ENCODE measurements at regions not wholly inside any gene's neighbourhood (a gene's known extent, or its start where the extent isn't known, plus 50 kb on each side); places are given as distances from the start of the nearest gene placed in this dataset.

- no peak for DNase-seq
Observed at GRCh38 chr2:147792966-147793617, 51.7 kb upstream of the ACVR2A start.

- no peak for DNase-seq
Observed at GRCh38 chr2:147790580-147790979, 54.2 kb upstream of the ACVR2A start.

DNA sequence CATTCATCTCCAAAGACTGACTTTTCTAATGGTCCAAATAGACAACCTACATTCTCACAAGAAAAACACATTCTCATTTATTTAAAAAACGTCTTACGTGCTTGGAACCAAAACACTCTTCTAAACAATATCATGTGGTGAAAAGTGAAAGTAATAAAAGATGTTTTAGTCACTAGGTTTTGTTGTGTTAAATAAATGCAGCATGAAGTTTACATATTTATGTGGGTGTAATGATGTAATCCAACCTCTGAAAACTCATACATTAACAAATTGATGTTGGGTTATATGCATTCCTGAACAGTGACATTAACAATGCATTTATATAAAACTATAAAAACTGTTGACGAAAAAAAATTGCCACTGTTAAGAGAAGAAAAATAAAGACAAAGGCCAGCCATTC, 55.1 kb upstream of the ACVR2A start:
- DNase-seq = no peak

DNA sequence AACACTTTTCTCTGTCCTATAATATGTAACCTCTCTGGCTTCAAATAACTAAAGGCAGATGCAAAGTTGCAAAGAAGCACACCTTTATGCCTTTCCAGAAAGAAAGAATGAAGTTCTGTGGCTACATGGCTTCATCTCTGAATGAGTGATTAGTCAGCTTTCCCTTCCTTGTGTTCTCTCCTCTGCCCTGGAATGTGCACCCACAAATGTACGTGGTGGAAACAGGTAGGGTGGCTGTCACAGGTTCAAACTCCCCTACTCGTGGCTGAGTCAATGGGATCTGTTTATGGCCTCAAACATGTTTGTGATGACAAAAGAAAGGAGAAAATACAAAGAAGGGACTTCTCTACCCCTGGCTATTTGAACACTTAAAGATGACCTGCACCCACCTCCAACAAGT, 55.5 kb upstream of the ACVR2A start:
- DNase-seq = no peak

DNA sequence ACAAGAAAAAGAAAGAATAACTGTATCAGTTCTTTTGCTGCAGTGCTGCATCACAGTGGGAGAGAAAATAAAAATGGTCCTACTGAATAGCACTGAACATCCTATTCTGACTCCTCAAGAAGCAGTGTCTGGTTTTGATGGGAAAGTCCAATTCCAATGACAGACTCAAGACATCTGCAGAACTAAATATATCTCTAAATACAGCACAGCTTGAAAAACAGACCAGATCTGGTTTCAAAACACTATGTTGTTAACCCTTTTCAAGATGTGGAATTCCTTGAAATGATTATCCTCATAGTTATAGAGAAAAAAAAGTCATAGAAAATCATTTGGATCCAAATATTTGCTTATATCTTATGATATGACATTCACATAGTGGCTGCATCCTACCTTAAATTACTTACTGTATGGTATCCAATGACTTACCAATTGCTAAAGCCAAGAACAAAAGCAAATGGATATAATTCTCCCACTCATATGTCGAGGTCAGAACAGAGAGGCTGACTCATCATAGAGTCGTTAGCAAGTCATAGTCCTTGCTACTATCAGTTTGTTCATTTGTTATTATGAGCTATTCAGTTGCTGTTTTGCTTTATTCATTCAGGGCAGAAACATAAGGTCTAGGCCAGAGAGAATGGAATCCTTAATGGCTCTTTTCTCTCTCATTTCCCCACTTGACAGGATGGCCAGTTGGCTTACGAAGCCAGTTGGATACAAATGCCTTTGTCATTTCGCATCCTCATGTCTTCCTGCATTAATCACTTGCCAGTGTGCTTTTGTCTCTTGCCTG, 62.5 kb upstream of the ACVR2A start:
- DNase-seq = no peak

DNA sequence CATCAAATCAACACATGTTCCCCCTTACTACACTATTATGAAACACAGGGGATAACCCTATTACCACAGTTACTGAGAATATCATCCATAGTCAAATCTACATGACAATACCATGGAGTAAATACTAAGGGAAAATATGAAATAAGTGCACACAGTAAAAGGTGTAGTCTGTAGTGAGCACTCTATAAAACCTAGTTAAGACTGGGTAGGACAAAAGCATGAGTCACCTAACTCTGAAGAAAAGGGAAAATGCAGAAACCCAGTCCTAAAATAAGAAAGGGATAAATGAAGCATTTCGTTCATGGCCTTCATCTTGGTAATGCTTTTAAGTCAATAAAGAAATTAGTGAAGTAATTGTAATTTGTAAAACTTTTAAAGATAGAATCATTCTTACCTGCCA, 65.4 kb upstream of the ACVR2A start:
- DNase-seq = no peak

GRCh38 chr2:147777394-147777793, 67.4 kb upstream of the ACVR2A start:
- DNase-seq = no peak

DNA sequence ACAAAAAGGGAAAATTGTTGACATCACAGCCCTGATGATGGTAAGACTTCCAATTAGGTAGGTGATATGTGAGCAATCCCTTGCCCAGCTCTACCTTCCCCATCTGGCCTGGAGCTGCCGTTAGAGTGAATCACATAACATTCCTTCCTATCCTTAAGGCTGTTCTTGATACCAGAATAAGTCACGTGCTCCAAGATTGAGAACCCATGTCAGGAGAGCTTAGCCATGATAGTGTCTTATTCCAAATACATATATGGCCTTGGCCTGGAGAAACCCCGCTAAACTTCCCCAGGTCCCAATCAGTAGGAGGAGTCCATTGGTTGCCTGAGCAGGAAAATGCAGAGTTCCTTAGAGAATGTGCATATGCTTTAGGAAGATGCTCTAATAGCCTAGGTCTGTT, 70.0 kb upstream of the ACVR2A start:
- no peak for DNase-seq

DNA sequence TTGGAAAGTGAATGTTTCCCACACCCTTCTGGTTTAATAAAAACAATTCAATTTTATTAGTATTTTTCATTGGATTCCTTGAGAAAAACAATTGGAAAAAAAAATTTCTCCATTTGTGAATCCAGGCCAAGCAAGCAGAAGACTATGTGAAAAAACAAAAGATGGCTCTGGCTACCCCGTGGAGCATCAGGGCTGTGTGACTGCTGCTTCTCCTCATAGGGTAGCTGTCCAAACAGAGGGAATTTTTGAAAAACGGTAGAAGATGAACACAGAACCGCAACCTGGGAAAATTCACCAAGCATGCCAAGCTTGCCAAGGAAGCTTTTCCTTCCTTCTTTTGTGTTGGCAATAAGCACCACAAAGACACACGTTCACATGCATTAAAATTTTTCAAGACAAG, 71.3 kb upstream of the ACVR2A start:
- DNase-seq = no peak

GRCh38 chr2:147772781-147773180, 72.0 kb upstream of the ACVR2A start:
- no peak for DNase-seq

GRCh38 chr2:147763861-147764260, 81.0 kb upstream of the ACVR2A start:
- no peak for DNase-seq

GRCh38 chr2:147760984-147761383, 83.8 kb upstream of the ACVR2A start:
- DNase-seq = no peak

DNA sequence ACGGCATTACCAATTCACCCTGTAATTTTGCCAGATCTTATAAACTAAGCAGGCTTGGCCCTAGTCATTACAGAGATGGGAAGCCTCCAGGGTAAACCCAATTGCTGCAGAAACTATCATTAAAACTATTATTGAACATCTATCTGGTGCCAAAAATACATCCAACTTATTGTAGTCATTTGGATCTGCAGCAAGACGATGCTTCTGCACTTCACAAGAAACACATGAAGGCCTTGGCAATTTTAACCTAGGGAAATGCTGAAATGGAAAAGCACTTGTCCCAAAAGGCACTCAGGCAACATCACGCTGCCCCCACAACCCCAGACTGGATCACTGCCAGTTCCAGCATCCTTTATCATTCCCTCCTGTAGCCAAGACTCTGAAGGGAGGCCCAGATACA, 85.3 kb upstream of the ACVR2A start:
- no peak for DNase-seq

DNA sequence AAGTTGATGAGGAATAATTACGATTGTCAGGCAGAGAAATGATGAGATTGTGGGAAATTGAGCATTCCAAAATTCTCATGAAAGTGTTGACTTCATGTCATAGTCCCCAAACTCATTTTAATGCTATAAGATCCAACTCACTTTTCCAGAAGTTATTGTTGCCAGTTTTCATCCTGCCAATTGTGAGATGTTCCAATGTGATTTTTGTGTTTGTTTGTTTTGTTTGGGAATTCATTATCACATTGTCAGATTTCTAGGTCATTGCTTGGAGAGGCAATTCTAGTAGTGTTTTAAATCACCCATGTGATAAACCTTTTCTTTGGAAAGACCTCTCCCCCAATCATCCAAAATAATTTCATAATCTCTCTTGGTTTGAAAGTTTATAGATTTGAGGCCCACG, 86.0 kb upstream of the ACVR2A start:
- no peak for DNase-seq

DNA sequence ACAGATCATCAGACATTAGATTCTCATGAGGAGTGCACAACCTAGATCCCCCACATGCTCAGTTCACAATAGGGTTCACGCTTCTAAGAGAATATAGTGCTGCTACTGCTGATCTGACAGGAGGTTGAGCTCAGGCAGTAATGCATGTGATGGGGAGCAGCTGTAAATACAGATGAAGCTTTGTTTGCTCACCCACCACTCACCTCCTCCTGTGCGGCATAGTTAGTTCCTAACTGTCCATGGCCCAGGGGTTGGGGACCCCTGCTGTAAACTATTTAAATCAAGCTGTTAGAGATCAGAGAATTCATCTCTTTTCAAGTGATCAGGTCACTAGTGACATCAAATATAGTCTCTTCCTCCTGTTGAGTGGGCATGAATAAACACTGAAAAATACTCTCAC, 88.8 kb upstream of the ACVR2A start:
- DNase-seq = no peak

GRCh38 chr2:147740211-147740927, 104.5 kb upstream of the ACVR2A start:
- DNase-seq = no peak

GRCh38 chr2:147739508-147739907, 105.3 kb upstream of the ACVR2A start:
- DNase-seq = no peak

DNA sequence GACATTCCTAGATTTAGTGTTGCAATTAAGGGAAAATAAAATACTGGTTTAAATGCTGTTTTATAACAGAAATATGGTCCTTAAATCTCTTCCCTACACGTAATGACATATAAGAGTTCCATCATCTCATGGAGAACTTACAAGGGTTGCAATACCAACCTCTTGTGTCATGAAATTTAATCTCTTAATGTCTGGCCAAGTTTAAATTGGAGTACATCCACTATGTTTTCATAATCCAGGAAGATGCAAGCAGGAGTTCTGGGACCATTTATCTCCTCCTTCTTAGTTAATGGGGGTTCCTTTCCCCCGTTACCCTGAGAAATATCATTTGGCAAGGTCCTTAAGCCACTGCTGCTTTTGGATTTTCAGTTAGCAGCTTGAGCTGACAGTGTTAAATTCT, 126.0 kb upstream of the ACVR2A start:
- DNase-seq = no peak

GRCh38 chr2:147716906-147717305, 127.9 kb upstream of the ACVR2A start:
- no peak for DNase-seq

- DNase-seq = no peak
Observed at GRCh38 chr2:147715807-147716206, 129.0 kb upstream of the ACVR2A start.

GRCh38 chr2:147714582-147714981, 130.2 kb upstream of the ACVR2A start:
- no peak for DNase-seq

- DNase-seq = no peak
Observed at GRCh38 chr2:147713349-147713748, 131.5 kb upstream of the ACVR2A start.

DNA sequence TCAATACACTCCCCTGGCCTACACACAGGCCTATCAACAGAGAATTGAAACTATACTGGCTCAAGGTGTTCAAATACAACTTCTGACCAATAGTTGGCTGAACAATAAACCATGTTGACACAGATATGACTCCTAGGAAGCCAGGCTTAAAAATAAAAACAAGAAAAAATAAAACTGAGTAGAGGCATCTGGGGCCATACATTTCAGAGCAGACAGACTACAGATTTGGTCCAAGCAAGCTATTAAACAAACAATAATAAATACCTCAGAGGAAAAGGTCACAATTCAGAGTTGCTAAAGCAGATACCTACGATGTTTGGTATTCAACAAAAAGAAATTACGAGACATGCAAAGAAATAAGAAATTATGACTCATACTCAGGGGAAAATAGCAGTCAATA, 132.8 kb upstream of the ACVR2A start:
- no peak for DNase-seq

DNA sequence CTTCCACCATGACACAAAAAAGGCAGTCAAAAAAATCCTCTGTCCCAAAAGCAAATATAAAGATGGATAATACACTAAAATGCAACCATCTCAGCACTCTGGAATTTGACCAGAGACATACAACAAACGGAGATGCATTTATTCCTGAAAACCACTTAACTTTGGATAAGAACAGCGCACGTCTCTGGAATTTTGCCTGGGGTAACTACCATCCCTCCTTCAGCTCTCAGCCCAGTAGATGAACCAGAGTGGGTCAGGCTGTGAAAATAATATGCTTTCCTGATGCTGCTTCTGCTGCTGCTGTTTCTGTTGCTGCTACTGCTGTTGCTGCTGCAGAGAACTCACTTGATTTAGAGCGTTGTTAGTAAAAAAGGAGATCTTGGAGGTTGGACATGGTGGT, 133.8 kb upstream of the ACVR2A start:
- DNase-seq = no peak
